Neural crest cell (in vitro differentiated cells): ENCODE measurements at regions not wholly inside any gene's neighbourhood (a gene's known extent, or its start where the extent isn't known, plus 50 kb on each side); places are given as distances from the start of the nearest gene placed in this dataset.

Source experiments
- DNase-seq: peaks from one replicate; pipeline ENCODE4 v3.0.0; 2021; ENCODE audit warnings: low read depth, mixed read lengths, low spot score
- H3K27ac Mint-ChIP-seq: one replicate; pipeline ENCODE4 v1.8.0; 2021; ENCODE audit warnings: mild to moderate bottlenecking, mixed read lengths; ENCODE audit not compliant: unreplicated experiment
- H3K27me3 Mint-ChIP-seq: 2 replicates; pipeline ENCODE4 v1.8.0; 2021; ENCODE audit warnings: low read depth, mild to moderate bottlenecking, mixed read lengths
- H3K36me3 Mint-ChIP-seq: 2 replicates; pipeline ENCODE4 v1.8.0; 2021; ENCODE audit warnings: low read depth, mild to moderate bottlenecking, mixed read lengths
- H3K4me1 Mint-ChIP-seq: 2 replicates; pipeline ENCODE4 v1.8.0; 2021; ENCODE audit warnings: mixed read lengths
- H3K4me3 Mint-ChIP-seq: one replicate; pipeline ENCODE4 v1.8.0; 2021; ENCODE audit warnings: mild to moderate bottlenecking, mixed read lengths
- H3K9me3 Mint-ChIP-seq: 2 replicates; pipeline ENCODE4 v1.8.0; 2021; ENCODE audit warnings: mixed read lengths
- CTCF ChIP-seq: fragments of 200-600 bp; sonication (generic); conservative IDR thresholded peaks from 2 replicates; pipeline ENCODE4 v1.5.0; 2021; ENCODE audit warnings: antibody characterized with exemption, mild to moderate bottlenecking

GRCh38 chr3:87468938-87469337, 192.6 kb upstream of the POU1F1 start:
- H3K27ac Mint-ChIP-seq: no peak overlapping the region
- H3K36me3 Mint-ChIP-seq: peaks cover 2% of the 10 kb centered on the region
- no peaks in the 10 kb centered on the region for H3K27me3 Mint-ChIP-seq
- no peaks in the 10 kb centered on the region for H3K4me1 Mint-ChIP-seq
- DNase-seq: no peak
- no peak overlapping the region for H3K4me3 Mint-ChIP-seq
- no peak for TF ChIP-seq CTCF
- peaks cover 25% of the 10 kb centered on the region for H3K9me3 Mint-ChIP-seq

DNA sequence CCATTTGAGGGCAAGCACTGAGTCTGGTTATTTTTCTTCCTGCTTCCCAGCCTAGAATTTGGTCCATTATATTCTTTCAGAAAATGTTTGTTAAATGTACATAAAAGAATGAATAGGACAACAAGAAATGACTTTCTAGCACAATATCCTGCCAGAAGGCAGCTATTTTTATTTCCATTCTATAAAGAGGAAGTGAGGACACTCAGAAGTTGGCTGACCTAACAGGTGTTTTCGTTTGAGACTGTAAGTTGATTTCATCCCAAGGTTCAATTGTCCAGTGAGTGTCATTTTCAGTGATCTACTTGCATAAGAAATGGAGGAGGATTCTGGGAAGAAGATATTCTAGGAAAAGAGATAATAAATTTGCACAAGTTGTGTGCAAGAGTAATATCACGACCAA, 191.9 kb upstream of the POU1F1 start:
- Mint-ChIP-seq H3K27ac (no peak overlapping the region), H3K27me3 (no peaks in the 10 kb centered on the region), H3K9me3 (peaks cover 20% of the 10 kb centered on the region), H3K4me1 (no peaks in the 10 kb centered on the region), H3K36me3 (peaks cover 2% of the 10 kb centered on the region), H3K4me3 (no peak overlapping the region)
- TF ChIP-seq CTCF: no peak
- no peak for DNase-seq

GRCh38 chr3:87462228-87462627, 185.8 kb upstream of the POU1F1 start:
- peaks cover 2% of the 10 kb centered on the region for H3K36me3 Mint-ChIP-seq
- H3K9me3 Mint-ChIP-seq: peaks cover 8% of the 10 kb centered on the region
- TF ChIP-seq CTCF: no peak
- DNase-seq: no peak
- H3K27me3 Mint-ChIP-seq: no peaks in the 10 kb centered on the region
- H3K4me1 Mint-ChIP-seq: no peaks in the 10 kb centered on the region
- H3K27ac Mint-ChIP-seq: no peak overlapping the region
- H3K4me3 Mint-ChIP-seq: no peak overlapping the region

DNA sequence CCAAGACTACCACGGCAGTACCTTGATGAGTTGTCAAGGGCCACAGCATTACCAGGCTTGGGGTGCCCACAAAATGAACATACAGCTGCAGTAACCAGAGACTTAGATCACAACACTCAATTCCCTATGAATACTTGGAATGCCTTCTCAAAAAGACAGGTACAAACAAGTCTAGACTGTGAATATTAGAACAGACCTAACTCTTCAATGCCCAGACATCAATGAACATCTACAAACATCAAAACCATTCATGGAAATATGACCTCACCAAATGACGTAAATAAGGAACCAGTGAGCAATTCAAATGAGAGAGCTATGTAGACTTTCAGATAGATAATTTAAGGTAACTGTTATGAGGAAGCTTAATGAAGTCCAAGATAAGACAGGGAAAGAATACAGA, 185.1 kb upstream of the POU1F1 start:
- Mint-ChIP-seq H3K27ac (no peak overlapping the region), H3K4me1 (no peaks in the 10 kb centered on the region), H3K36me3 (peaks cover 2% of the 10 kb centered on the region), H3K9me3 (peaks cover 8% of the 10 kb centered on the region), H3K27me3 (no peaks in the 10 kb centered on the region), H3K4me3 (no peak overlapping the region)
- no peak for DNase-seq
- no peak for TF ChIP-seq CTCF

GRCh38 chr3:87461036-87461435, 184.7 kb upstream of the POU1F1 start:
- no peak overlapping the region for H3K27ac Mint-ChIP-seq
- H3K27me3 Mint-ChIP-seq: no peaks in the 10 kb centered on the region
- H3K36me3 Mint-ChIP-seq: peaks cover 2% of the 10 kb centered on the region
- H3K4me3 Mint-ChIP-seq: no peak overlapping the region
- no peak for DNase-seq
- H3K9me3 Mint-ChIP-seq: peaks cover 5% of the 10 kb centered on the region
- TF ChIP-seq CTCF: no peak
- no peaks in the 10 kb centered on the region for H3K4me1 Mint-ChIP-seq

DNA sequence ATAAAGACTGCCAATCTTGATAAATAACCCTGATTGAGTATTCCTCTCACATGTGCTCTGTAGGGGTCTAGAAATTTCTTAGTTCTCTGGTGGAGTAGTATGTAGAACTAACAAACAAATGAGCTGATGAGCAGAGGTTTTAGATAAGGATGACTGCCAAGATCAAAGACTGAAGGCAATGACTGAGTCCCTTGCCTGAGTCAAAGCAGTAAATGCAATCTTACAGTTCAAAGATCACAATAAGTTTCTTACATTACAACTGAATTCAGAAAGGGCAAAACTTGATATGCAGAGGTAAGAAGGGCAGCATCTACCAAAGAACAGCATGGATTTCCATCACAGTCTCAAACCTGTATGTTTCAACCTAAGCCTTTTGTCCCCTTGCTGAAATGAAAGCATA, 172.2 kb upstream of the POU1F1 start:
- no peak for TF ChIP-seq CTCF
- H3K36me3 Mint-ChIP-seq: no peaks in the 10 kb centered on the region
- H3K27me3 Mint-ChIP-seq: no peaks in the 10 kb centered on the region
- H3K4me1 Mint-ChIP-seq: no peaks in the 10 kb centered on the region
- H3K4me3 Mint-ChIP-seq: no peak overlapping the region
- peaks cover 8% of the 10 kb centered on the region for H3K9me3 Mint-ChIP-seq
- DNase-seq: no peak
- no peak overlapping the region for H3K27ac Mint-ChIP-seq
